ENCODE measurements at regions not wholly inside any gene's neighbourhood (a gene's known extent, or its start where the extent isn't known, plus 50 kb on each side); places are given as distances from the start of the nearest gene placed in this dataset.
"Not testable (repeated sequence)": the region's sequence is repeated elsewhere in the genome, so short reads cannot be mapped to it uniquely, and the experiment has no call there.

GRCh38 chr7:68067845-68068244 lies 1071.2 kb downstream of the TYW1 start:
- H3K4me1 Mint-ChIP-seq = no peaks in the 10 kb centered on the region
- H3K36me3 Mint-ChIP-seq (ENCODE audit: low read depth) = no peaks in the 10 kb centered on the region
- ATAC-seq (no peak), DNase-seq (no peak)
- peaks cover 3% of the 10 kb centered on the region for H3K9me3 Mint-ChIP-seq
- no peaks in the 10 kb centered on the region for H3K27me3 Mint-ChIP-seq
- no peak overlapping the region for H3K27ac Mint-ChIP-seq
- H3K4me3 Mint-ChIP-seq = no peak overlapping the region

- Mint-ChIP-seq H3K9me3 (peaks cover 7% of the 10 kb centered on the region), H3K4me3 (no peak overlapping the region), H3K27ac (no peak overlapping the region), H3K27me3 (no peaks in the 10 kb centered on the region), H3K4me1 (no peaks in the 10 kb centered on the region), H3K36me3 (ENCODE audit: low read depth) (no peaks in the 10 kb centered on the region)
- DNase-seq (no peak), ATAC-seq (no peak)
These were observed 1074.4 kb downstream of the TYW1 start for GRCh38 chr7:68070992-68071391.

- H3K4me1 Mint-ChIP-seq = no peaks in the 10 kb centered on the region
- H3K27ac Mint-ChIP-seq = no peak overlapping the region
- H3K4me3 Mint-ChIP-seq = no peak overlapping the region
- DNase-seq (no peak), ATAC-seq (no peak)
- H3K9me3 Mint-ChIP-seq = peaks cover 5% of the 10 kb centered on the region
- no peaks in the 10 kb centered on the region for H3K36me3 Mint-ChIP-seq (ENCODE audit: low read depth)
- no peaks in the 10 kb centered on the region for H3K27me3 Mint-ChIP-seq
These were observed 1077.1 kb downstream of the TYW1 start for GRCh38 chr7:68073701-68074100.

- Mint-ChIP-seq H3K36me3 (ENCODE audit: low read depth) (no peaks in the 10 kb centered on the region), H3K9me3 (peaks cover 10% of the 10 kb centered on the region), H3K27ac (no peak overlapping the region), H3K27me3 (no peaks in the 10 kb centered on the region), H3K4me1 (no peaks in the 10 kb centered on the region), H3K4me3 (no peak overlapping the region)
- ATAC-seq (no peak), DNase-seq (no peak)
These were observed 1077.6 kb downstream of the TYW1 start for GRCh38 chr7:68074242-68074641.

- Mint-ChIP-seq H3K9me3 (peaks cover 17% of the 10 kb centered on the region), H3K27ac (no peak overlapping the region), H3K4me3 (no peak overlapping the region), H3K4me1 (no peaks in the 10 kb centered on the region), H3K36me3 (ENCODE audit: low read depth) (no peaks in the 10 kb centered on the region), H3K27me3 (no peaks in the 10 kb centered on the region)
- ATAC-seq (no peak), DNase-seq (no peak)
These were observed 1081.6 kb downstream of the TYW1 start for GRCh38 chr7:68078157-68078710.

GRCh38 chr7:68082066-68082960 lies 1085.7 kb downstream of the TYW1 start:
- not testable (repeated sequence) for DNase-seq; H3K4me1 Mint-ChIP-seq; H3K4me3 Mint-ChIP-seq; H3K27me3 Mint-ChIP-seq; ATAC-seq; H3K27ac Mint-ChIP-seq; H3K36me3 Mint-ChIP-seq (ENCODE audit: low read depth)
- H3K9me3 Mint-ChIP-seq = peaks cover 26% of the 10 kb centered on the region

GRCh38 chr7:68082961-68083657 lies 1086.5 kb downstream of the TYW1 start:
- not testable (repeated sequence) for ATAC-seq; DNase-seq; H3K27me3 Mint-ChIP-seq; H3K27ac Mint-ChIP-seq; H3K36me3 Mint-ChIP-seq (ENCODE audit: low read depth); H3K4me3 Mint-ChIP-seq; H3K4me1 Mint-ChIP-seq
- peaks cover 26% of the 10 kb centered on the region for H3K9me3 Mint-ChIP-seq

GRCh38 chr7:68087401-68087800 lies 1090.8 kb downstream of the TYW1 start:
- peaks cover 20% of the 10 kb centered on the region for H3K9me3 Mint-ChIP-seq
- no peak for DNase-seq
- H3K36me3 Mint-ChIP-seq (ENCODE audit: low read depth) = no peaks in the 10 kb centered on the region
- no peak overlapping the region for H3K4me3 Mint-ChIP-seq
- H3K27me3 Mint-ChIP-seq = no peaks in the 10 kb centered on the region
- no peaks in the 10 kb centered on the region for H3K4me1 Mint-ChIP-seq
- H3K27ac Mint-ChIP-seq = no peak overlapping the region
- ATAC-seq = no peak

- Mint-ChIP-seq H3K27ac (no peak overlapping the region), H3K4me1 (no peaks in the 10 kb centered on the region), H3K9me3 (peaks cover 24% of the 10 kb centered on the region), H3K36me3 (ENCODE audit: low read depth) (no peaks in the 10 kb centered on the region), H3K4me3 (no peak overlapping the region), H3K27me3 (no peaks in the 10 kb centered on the region)
- ATAC-seq (no peak), DNase-seq (no peak)
These were observed 1092.2 kb downstream of the TYW1 start for GRCh38 chr7:68088879-68089278.

GRCh38 chr7:68090256-68090655 lies 1093.6 kb downstream of the TYW1 start:
- DNase-seq; H3K27ac Mint-ChIP-seq; ATAC-seq; H3K27me3 Mint-ChIP-seq; H3K4me3 Mint-ChIP-seq; H3K4me1 Mint-ChIP-seq; H3K36me3 Mint-ChIP-seq (ENCODE audit: low read depth): not testable (repeated sequence)
- H3K9me3 Mint-ChIP-seq = peaks cover 18% of the 10 kb centered on the region

- Mint-ChIP-seq H3K9me3 (peaks cover 20% of the 10 kb centered on the region), H3K4me1 (no peaks in the 10 kb centered on the region)
- no peak for ATAC-seq
These were observed 1106.7 kb downstream of the TYW1 start for GRCh38 chr7:68103319-68103718.

GRCh38 chr7:68107261-68107660 lies 1110.6 kb downstream of the TYW1 start:
- Mint-ChIP-seq H3K9me3 (peaks cover 8% of the 10 kb centered on the region), H3K4me1 (no peaks in the 10 kb centered on the region), H3K4me3 (no peak overlapping the region), H3K36me3 (ENCODE audit: low read depth) (no peaks in the 10 kb centered on the region), H3K27me3 (no peaks in the 10 kb centered on the region), H3K27ac (no peak overlapping the region)
- no peak for DNase-seq
- no peak for ATAC-seq

More at GRCh38 chr7:68103319-68103718, 1106.7 kb downstream of the TYW1 start:
- Mint-ChIP-seq H3K27ac (no peak overlapping the region), H3K27me3 (no peaks in the 10 kb centered on the region), H3K4me3 (no peak overlapping the region), H3K36me3 (ENCODE audit: low read depth) (no peaks in the 10 kb centered on the region)
- DNase-seq = no peak

- H3K27me3 Mint-ChIP-seq = no peaks in the 10 kb centered on the region
- no peaks in the 10 kb centered on the region for H3K4me1 Mint-ChIP-seq
- no peak for ATAC-seq
- no peak overlapping the region for H3K27ac Mint-ChIP-seq
- H3K4me3 Mint-ChIP-seq = no peak overlapping the region
- no peak for DNase-seq
- peaks cover 6% of the 10 kb centered on the region for H3K9me3 Mint-ChIP-seq
- H3K36me3 Mint-ChIP-seq (ENCODE audit: low read depth) = no peaks in the 10 kb centered on the region
These were observed 1111.3 kb downstream of the TYW1 start for GRCh38 chr7:68107968-68108367.

GRCh38 chr7:68109299-68109698 lies 1112.7 kb downstream of the TYW1 start:
- Mint-ChIP-seq H3K36me3 (ENCODE audit: low read depth) (no peaks in the 10 kb centered on the region), H3K27ac (no peak overlapping the region), H3K4me1 (no peaks in the 10 kb centered on the region), H3K9me3 (peaks cover 6% of the 10 kb centered on the region), H3K27me3 (no peaks in the 10 kb centered on the region), H3K4me3 (no peak overlapping the region)
- ATAC-seq (no peak), DNase-seq (no peak)

GRCh38 chr7:68119411-68119810 lies 1122.8 kb downstream of the TYW1 start:
- H3K4me3 Mint-ChIP-seq = no peak overlapping the region
- peaks cover 3% of the 10 kb centered on the region for H3K36me3 Mint-ChIP-seq (ENCODE audit: low read depth)
- no peak overlapping the region for H3K27ac Mint-ChIP-seq
- no peaks in the 10 kb centered on the region for H3K27me3 Mint-ChIP-seq
- no peak for DNase-seq
- no peaks in the 10 kb centered on the region for H3K4me1 Mint-ChIP-seq
- peaks cover 48% of the 10 kb centered on the region for H3K9me3 Mint-ChIP-seq
- ATAC-seq = no peak
